ENCODE measurements at regions not wholly inside any gene's neighbourhood (a gene's known extent, or its start where the extent isn't known, plus 50 kb on each side); places are given as distances from the start of the nearest gene placed in this dataset.
"Not testable (repeated sequence)": the region's sequence is repeated elsewhere in the genome, so short reads cannot be mapped to it uniquely, and the experiment has no call there.

GRCh38 chr2:56813490-56813889 is 629.7 kb downstream of the CCDC85A start:
- no peaks in the 10 kb centered on the region for H3K27me3 ChIP-seq (ENCODE audit: insufficient read depth, low read length)
- no peak overlapping the region for H3K27ac ChIP-seq (ENCODE audit: low read depth, low read length)
- H3K4me3 ChIP-seq (ENCODE audit: low read depth, low read length), result no peak overlapping the region
- peaks cover 8% of the 10 kb centered on the region for H3K4me1 ChIP-seq (ENCODE audit: control insufficient read depth, insufficient read depth, low read length, unreplicated experiment)
- no peaks in the 10 kb centered on the region for H3K36me3 ChIP-seq (ENCODE audit: insufficient read depth, low read length)
- H2AFZ ChIP-seq (ENCODE audit: low read length, unreplicated experiment), result no peak overlapping the region
- H3K79me2 ChIP-seq (ENCODE audit: control insufficient read depth, insufficient read depth, low read length, unreplicated experiment), result no peaks in the 10 kb centered on the region

- H3K27ac ChIP-seq (ENCODE audit: low read depth, low read length), result no peak overlapping the region
- H3K4me3 ChIP-seq (ENCODE audit: low read depth, low read length), result no peak overlapping the region
- no peaks in the 10 kb centered on the region for H3K27me3 ChIP-seq (ENCODE audit: insufficient read depth, low read length)
- H2AFZ ChIP-seq (ENCODE audit: low read length, unreplicated experiment), result no peak overlapping the region
- H3K79me2 ChIP-seq (ENCODE audit: control insufficient read depth, insufficient read depth, low read length, unreplicated experiment), result no peaks in the 10 kb centered on the region
- H3K4me1 ChIP-seq (ENCODE audit: control insufficient read depth, insufficient read depth, low read length, unreplicated experiment), result peaks cover 8% of the 10 kb centered on the region
- no peaks in the 10 kb centered on the region for H3K36me3 ChIP-seq (ENCODE audit: insufficient read depth, low read length)
Observed at GRCh38 chr2:56816666-56817065, 632.9 kb downstream of the CCDC85A start.

GRCh38 chr2:56831780-56832179 is 648.0 kb downstream of the CCDC85A start:
- Histone ChIP-seq H3K4me1 (ENCODE audit: control insufficient read depth, insufficient read depth, low read length, unreplicated experiment) (no peaks in the 10 kb centered on the region), H3K27ac (ENCODE audit: low read depth, low read length) (no peak overlapping the region), H3K79me2 (ENCODE audit: control insufficient read depth, insufficient read depth, low read length, unreplicated experiment) (no peaks in the 10 kb centered on the region), H2AFZ (ENCODE audit: low read length, unreplicated experiment) (no peak overlapping the region), H3K27me3 (ENCODE audit: insufficient read depth, low read length) (no peaks in the 10 kb centered on the region), H3K4me3 (ENCODE audit: low read depth, low read length) (no peak overlapping the region), H3K36me3 (ENCODE audit: insufficient read depth, low read length) (no peaks in the 10 kb centered on the region)

GRCh38 chr2:56834686-56835085 is 650.9 kb downstream of the CCDC85A start:
- H3K4me1 ChIP-seq (ENCODE audit: control insufficient read depth, insufficient read depth, low read length, unreplicated experiment), result no peaks in the 10 kb centered on the region

GRCh38 chr2:56840009-56840408 is 656.2 kb downstream of the CCDC85A start:
- not testable (repeated sequence) for H2AFZ ChIP-seq (ENCODE audit: low read length, unreplicated experiment); H3K79me2 ChIP-seq (ENCODE audit: control insufficient read depth, insufficient read depth, low read length, unreplicated experiment)

More at GRCh38 chr2:56834686-56835085, 650.9 kb downstream of the CCDC85A start:
- H3K36me3 ChIP-seq (ENCODE audit: insufficient read depth, low read length), result no peaks in the 10 kb centered on the region
- H3K4me3 ChIP-seq (ENCODE audit: low read depth, low read length), result no peak overlapping the region
- H3K27ac ChIP-seq (ENCODE audit: low read depth, low read length), result no peak overlapping the region
- H3K79me2 ChIP-seq (ENCODE audit: control insufficient read depth, insufficient read depth, low read length, unreplicated experiment), result no peaks in the 10 kb centered on the region
- no peaks in the 10 kb centered on the region for H3K27me3 ChIP-seq (ENCODE audit: insufficient read depth, low read length)
- H2AFZ ChIP-seq (ENCODE audit: low read length, unreplicated experiment), result no peak overlapping the region

GRCh38 chr2:56860991-56861390 is 677.2 kb downstream of the CCDC85A start:
- H3K36me3 ChIP-seq (ENCODE audit: insufficient read depth, low read length), result no peaks in the 10 kb centered on the region
- H2AFZ ChIP-seq (ENCODE audit: low read length, unreplicated experiment), result no peak overlapping the region
- no peaks in the 10 kb centered on the region for H3K4me1 ChIP-seq (ENCODE audit: control insufficient read depth, insufficient read depth, low read length, unreplicated experiment)
- no peaks in the 10 kb centered on the region for H3K79me2 ChIP-seq (ENCODE audit: control insufficient read depth, insufficient read depth, low read length, unreplicated experiment)
- no peak overlapping the region for H3K4me3 ChIP-seq (ENCODE audit: low read depth, low read length)
- no peak overlapping the region for H3K27ac ChIP-seq (ENCODE audit: low read depth, low read length)
- H3K27me3 ChIP-seq (ENCODE audit: insufficient read depth, low read length), result no peaks in the 10 kb centered on the region

More at GRCh38 chr2:56840009-56840408, 656.2 kb downstream of the CCDC85A start:
- not testable (repeated sequence) for H3K27ac ChIP-seq (ENCODE audit: low read depth, low read length); H3K4me1 ChIP-seq (ENCODE audit: control insufficient read depth, insufficient read depth, low read length, unreplicated experiment); H3K27me3 ChIP-seq (ENCODE audit: insufficient read depth, low read length); H3K36me3 ChIP-seq (ENCODE audit: insufficient read depth, low read length); H3K4me3 ChIP-seq (ENCODE audit: low read depth, low read length)

GRCh38 chr2:56871644-56872043 is 687.9 kb downstream of the CCDC85A start:
- no peaks in the 10 kb centered on the region for H3K79me2 ChIP-seq (ENCODE audit: control insufficient read depth, insufficient read depth, low read length, unreplicated experiment)
- H3K27ac ChIP-seq (ENCODE audit: low read depth, low read length), result no peak overlapping the region
- H2AFZ ChIP-seq (ENCODE audit: low read length, unreplicated experiment), result no peak overlapping the region
- no peaks in the 10 kb centered on the region for H3K4me1 ChIP-seq (ENCODE audit: control insufficient read depth, insufficient read depth, low read length, unreplicated experiment)
- no peaks in the 10 kb centered on the region for H3K27me3 ChIP-seq (ENCODE audit: insufficient read depth, low read length)
- no peaks in the 10 kb centered on the region for H3K36me3 ChIP-seq (ENCODE audit: insufficient read depth, low read length)
- H3K4me3 ChIP-seq (ENCODE audit: low read depth, low read length), result no peak overlapping the region

- no peak overlapping the region for H3K27ac ChIP-seq (ENCODE audit: low read depth, low read length)
- H2AFZ ChIP-seq (ENCODE audit: low read length, unreplicated experiment), result no peak overlapping the region
- no peaks in the 10 kb centered on the region for H3K36me3 ChIP-seq (ENCODE audit: insufficient read depth, low read length)
- no peaks in the 10 kb centered on the region for H3K27me3 ChIP-seq (ENCODE audit: insufficient read depth, low read length)
- no peaks in the 10 kb centered on the region for H3K79me2 ChIP-seq (ENCODE audit: control insufficient read depth, insufficient read depth, low read length, unreplicated experiment)
- no peak overlapping the region for H3K4me3 ChIP-seq (ENCODE audit: low read depth, low read length)
- no peaks in the 10 kb centered on the region for H3K4me1 ChIP-seq (ENCODE audit: control insufficient read depth, insufficient read depth, low read length, unreplicated experiment)
Observed at GRCh38 chr2:56874717-56875116, 690.9 kb downstream of the CCDC85A start.

- H3K79me2 ChIP-seq (ENCODE audit: control insufficient read depth, insufficient read depth, low read length, unreplicated experiment), result no peaks in the 10 kb centered on the region
- no peaks in the 10 kb centered on the region for H3K36me3 ChIP-seq (ENCODE audit: insufficient read depth, low read length)
- H3K27ac ChIP-seq (ENCODE audit: low read depth, low read length), result no peak overlapping the region
- H3K4me1 ChIP-seq (ENCODE audit: control insufficient read depth, insufficient read depth, low read length, unreplicated experiment), result no peaks in the 10 kb centered on the region
- H3K4me3 ChIP-seq (ENCODE audit: low read depth, low read length), result no peak overlapping the region
- no peaks in the 10 kb centered on the region for H3K27me3 ChIP-seq (ENCODE audit: insufficient read depth, low read length)
- H2AFZ ChIP-seq (ENCODE audit: low read length, unreplicated experiment), result no peak overlapping the region
Observed at GRCh38 chr2:56889738-56890137, 705.9 kb downstream of the CCDC85A start.

- Histone ChIP-seq H3K36me3 (ENCODE audit: insufficient read depth, low read length) (no peaks in the 10 kb centered on the region), H2AFZ (ENCODE audit: low read length, unreplicated experiment) (peak overlapping the region; percentile 85), H3K27me3 (ENCODE audit: insufficient read depth, low read length) (no peaks in the 10 kb centered on the region), H3K4me1 (ENCODE audit: control insufficient read depth, insufficient read depth, low read length, unreplicated experiment) (no peaks in the 10 kb centered on the region), H3K27ac (ENCODE audit: low read depth, low read length) (no peak overlapping the region), H3K4me3 (ENCODE audit: low read depth, low read length) (no peak overlapping the region), H3K79me2 (ENCODE audit: control insufficient read depth, insufficient read depth, low read length, unreplicated experiment) (no peaks in the 10 kb centered on the region)
Observed at GRCh38 chr2:56892382-56892781, 708.6 kb downstream of the CCDC85A start.

- Histone ChIP-seq H3K36me3 (ENCODE audit: insufficient read depth, low read length) (no peaks in the 10 kb centered on the region), H2AFZ (ENCODE audit: low read length, unreplicated experiment) (no peak overlapping the region), H3K4me3 (ENCODE audit: low read depth, low read length) (no peak overlapping the region), H3K27me3 (ENCODE audit: insufficient read depth, low read length) (no peaks in the 10 kb centered on the region), H3K27ac (ENCODE audit: low read depth, low read length) (no peak overlapping the region), H3K4me1 (ENCODE audit: control insufficient read depth, insufficient read depth, low read length, unreplicated experiment) (no peaks in the 10 kb centered on the region), H3K79me2 (ENCODE audit: control insufficient read depth, insufficient read depth, low read length, unreplicated experiment) (no peaks in the 10 kb centered on the region)
Observed at GRCh38 chr2:56898986-56899385, 715.2 kb downstream of the CCDC85A start.
